Stimulated activated CD8-positive, alpha-beta memory T cell treated with anti-CD3 and anti-CD28 coated beads, Interleukin-7, amount 100 ng/mL, for 24 hours (primary cell): ENCODE measurements at regions not wholly inside any gene's neighbourhood (a gene's known extent, or its start where the extent isn't known, plus 50 kb on each side); places are given as distances from the start of the nearest gene placed in this dataset.
"Not testable (repeated sequence)": the region's sequence is repeated elsewhere in the genome, so short reads cannot be mapped to it uniquely, and the experiment has no call there.

Experiments
- DNase-seq: peaks from one replicate; pipeline ENCODE4 v3.0.0-alpha.2; 2020; ENCODE audit warnings: low read depth

DNA sequence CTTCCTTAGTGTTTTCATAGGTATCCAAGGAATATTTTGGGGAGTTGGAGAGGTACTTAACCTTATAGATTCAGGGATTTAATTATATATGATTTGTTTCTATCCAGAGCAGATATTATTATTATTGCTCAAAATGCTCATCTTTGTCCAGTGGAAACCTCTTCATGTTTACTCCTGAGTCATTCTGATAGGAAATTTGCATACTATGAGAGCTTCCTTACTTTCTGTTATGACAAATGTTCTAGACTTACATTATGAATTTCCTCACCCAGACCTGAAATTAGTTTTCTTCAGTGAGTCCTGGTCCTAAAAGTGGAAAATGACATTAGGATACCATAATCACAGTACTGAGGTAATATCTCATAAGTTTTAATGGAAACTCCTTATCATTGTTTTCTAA, 57.5 kb upstream of the PLPPR5 start:
- DNase-seq = no peak

DNA sequence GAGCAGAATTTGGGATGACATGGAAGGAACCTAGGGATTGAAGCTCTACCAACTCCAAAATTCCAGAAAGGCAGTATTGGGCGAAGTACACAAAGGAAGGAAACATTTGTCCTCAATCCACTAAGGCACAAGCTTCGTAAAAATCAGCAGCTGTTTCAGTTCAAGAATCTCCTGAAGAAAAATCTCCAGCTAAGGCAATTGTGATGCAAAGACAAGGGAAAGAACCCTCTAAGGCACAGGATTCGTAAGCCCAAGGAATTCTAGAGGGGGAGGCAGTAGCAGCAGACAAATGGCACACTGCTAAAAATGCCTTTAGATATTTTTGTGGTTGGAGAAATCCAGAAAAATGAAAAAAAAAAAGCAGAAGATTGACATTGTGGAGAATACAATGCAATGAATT, 64.5 kb upstream of the PLPPR5 start:
- no peak for DNase-seq

DNA sequence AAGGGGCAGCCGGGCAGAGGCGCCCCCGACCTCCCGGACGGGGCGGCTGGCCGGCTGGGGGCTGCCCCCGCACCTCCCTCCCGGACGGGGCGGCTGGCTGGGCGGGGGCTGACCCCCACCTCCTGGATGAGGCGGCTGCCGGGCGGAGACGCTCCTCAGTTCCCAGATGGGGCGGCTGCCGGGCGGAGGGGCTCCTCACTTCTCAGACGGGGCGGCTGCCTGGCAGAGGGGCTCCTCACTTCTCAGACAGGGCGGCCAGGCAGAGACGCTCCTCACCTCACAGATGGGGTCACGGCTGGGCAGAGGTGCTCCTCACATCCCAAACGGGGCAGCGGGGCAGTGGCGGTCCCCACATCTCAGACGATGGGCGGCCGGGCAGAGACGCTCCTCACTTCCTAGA, 73.9 kb upstream of the PLPPR5 start:
- not testable (repeated sequence) for DNase-seq

DNA sequence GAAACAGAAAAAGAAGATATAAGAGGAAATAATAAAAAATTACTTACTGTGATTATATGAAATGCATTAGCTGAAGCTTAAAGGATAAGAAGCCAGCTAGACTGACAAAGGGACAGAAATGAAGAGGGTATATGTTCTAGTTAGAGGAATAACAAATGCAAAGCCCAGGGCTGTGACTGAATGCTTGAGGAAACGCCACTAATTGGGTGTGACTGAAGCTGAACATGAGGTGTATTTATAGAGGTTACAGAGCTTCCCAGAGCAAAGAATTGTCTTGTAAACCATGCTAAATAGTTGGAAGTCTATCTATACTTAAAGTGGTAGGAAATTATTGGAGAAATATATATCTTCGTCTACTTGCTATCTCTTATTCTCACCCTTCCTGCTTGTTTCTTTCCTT, 77.7 kb upstream of the PLPPR5 start:
- DNase-seq = no peak

DNA sequence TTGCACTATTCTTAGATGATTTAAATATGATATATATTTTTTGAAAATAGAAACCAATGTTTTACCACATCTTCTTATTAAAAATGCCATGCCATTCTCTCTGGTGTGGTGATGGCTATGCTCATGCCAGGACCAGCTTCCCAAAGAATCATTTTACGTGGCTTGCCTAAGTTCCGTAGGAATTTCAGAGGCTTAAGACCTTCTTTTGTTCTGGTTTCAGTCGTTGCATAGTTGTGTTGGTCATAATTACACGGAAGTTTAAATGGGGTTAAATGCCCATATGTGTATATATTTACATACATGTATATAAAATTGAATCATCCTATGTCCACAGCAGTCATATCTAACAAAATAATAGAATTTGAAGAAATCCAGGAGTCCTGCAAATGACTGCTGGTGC, 78.7 kb upstream of the PLPPR5 start:
- no peak for DNase-seq

DNA sequence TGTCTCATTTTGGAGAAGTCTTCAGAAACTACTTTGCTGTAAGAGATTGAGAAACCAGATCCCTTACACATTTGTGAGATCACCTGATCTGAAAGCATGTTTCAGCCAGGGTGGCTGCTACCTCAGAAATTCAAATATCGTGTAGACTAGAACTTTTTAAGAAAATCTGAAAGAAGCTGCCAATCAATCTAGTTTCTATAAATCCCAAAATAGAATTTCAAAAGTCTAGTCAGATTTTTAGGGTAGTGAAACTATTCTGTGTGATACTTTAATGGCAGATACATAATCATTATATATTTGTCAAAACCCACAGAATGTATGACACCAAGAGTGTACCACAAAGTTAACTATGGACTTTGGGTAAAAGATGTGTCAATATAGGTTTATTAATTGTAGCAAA, 79.9 kb upstream of the PLPPR5 start:
- no peak for DNase-seq

DNA sequence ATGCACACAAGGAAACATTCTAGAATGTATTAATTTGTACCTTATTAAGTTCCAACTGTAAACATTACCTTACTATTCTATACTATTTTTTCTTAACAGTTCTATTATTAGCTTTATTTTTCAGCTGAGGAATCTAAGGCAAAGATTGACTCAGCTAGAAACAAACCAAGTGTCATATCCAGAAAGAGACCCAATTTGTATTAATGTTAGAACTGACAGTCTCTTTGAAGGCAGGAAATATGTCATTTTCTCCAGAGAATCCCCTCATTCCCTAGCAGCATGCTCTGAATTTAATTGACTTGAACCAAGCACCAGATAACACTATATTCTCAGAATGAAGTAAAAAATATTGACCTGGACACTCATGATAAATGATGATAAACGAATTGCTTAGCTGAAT, 81.4 kb upstream of the PLPPR5 start:
- DNase-seq = no peak

DNA sequence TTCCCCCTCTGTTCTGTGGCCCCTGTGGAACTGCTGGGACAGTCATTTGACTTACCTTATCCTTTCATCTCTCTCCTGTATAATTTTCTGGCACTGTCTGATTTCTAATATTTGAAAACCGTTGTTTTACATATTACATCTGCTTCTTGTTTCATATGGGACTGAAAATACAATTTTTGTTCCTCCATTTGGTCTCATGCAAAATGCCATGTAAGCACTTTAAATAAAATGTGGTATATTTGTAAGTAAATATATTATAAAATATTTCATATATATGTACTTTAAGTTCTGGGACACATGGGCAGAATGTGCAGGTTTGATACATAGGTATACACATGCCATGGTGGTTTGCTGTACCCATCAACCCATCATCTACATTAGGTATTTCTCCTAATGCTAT, 93.9 kb upstream of the PLPPR5 start:
- DNase-seq = no peak

DNA sequence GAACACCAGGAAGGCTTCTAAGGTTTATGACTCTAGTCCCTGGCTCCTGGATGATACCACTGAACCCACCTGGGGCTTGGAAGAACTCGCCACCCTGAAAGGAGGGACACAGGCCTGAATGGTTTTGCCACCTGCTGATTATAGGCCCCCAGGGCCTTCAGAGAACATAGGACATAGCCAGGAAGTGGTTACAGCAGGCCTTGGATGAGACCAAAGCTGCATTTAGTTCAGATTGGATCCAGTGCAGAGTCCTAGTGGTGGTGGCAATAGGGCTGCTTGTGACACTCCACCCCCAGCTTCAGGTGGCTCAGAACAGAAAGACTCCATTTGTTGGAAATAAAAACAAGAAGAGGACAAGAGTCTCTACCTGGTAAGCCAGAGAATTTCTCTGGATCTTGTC, 101.6 kb upstream of the PLPPR5 start:
- DNase-seq = no peak

DNA sequence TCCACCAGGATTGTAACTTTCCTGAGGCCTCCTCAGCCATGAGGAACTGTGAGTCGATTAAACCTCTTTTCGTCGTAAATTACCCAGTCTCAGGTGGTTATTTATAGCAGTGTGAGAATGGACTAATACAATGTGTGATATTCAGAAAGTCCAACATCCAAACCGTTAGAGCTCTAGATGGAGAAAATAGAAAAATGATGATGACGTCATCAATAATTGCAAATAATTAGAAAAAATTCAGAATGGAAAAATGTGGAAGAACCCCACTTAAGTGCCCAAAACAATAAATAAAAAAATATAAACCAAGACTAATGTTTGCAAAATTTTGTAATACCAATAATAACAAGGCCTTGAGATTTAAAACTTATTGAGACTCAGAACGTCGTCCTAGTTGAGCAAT, 103.0 kb upstream of the PLPPR5 start:
- DNase-seq = no peak

DNA sequence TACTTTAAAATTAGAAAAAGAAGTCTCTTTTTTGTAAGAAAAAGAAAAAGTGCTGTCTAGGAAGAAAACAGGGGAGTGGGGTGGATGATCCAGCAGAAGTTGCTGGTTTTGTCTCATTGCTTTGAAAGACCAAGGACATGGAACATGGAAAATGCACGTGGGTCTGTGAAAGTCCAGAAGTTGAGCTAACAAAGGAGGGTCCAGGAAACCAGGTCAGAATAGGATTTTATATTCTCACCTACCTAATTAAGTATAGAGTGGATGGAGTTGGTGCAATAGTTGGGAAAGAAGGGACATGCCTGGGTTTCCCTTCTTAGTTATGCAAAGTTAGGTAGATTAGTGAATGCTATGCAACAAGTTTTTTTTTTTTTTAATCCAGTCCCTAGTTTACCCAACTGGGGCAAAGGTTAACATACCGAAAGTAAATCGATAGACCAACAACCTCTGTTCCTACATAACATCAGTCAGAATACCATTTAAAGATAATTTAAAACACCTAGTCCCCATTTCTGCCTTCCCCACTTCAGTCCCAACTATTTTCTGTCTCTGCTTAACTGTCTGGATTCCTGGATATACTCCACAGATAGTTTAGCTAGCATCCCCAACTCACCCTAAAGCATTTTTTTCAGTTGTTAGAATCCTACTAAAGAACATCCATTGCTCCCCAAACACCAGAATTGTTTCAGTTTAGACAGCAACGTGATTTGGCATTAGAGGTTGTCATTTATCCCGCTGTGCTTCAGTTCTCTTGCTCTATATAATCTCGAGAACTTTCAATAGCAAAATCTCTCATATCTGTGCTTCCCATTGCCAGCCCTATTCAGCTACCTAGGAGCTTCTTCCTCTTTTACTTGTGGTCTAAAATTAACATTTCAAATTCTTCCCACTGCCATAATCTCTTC, 105.7 kb upstream of the PLPPR5 start:
- no peak for DNase-seq

DNA sequence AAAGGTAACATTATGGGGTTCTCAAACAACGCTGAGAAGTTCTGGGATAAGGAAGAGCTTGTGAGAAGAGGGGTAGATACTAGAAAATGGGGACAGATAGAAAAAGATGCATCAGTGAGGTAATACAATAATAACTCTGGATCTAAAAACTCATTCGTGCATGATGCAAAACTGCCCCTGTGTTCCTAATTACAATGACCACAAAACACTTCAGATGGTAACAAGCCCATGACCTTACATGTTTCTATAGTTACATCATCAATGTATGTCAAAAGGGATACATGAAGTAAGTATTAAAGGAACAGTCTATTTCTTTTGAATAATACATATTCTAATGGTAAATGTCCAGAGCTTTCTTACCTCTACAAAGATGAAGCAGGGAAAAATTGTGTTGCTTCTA, 110.6 kb upstream of the PLPPR5 start:
- DNase-seq = no peak

DNA sequence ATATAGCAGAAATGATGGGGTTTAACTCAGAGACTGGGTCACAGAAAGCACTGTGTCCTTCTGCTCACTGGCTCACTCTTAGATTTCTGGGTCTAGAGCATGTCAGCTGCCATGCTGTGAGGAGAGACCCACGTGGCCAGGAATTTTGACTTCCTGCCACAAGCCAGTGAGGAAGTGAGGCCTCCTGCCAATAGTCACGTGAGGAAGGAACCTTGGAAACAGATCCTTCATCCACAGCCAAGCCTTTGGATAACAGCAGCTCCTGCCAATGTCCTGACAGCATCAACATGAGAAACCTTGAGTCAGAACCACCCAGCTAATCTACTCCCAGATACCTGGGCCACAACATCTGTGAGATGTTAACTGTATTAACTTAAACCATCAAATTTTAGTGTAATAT, 114.5 kb upstream of the PLPPR5 start:
- DNase-seq = no peak

DNA sequence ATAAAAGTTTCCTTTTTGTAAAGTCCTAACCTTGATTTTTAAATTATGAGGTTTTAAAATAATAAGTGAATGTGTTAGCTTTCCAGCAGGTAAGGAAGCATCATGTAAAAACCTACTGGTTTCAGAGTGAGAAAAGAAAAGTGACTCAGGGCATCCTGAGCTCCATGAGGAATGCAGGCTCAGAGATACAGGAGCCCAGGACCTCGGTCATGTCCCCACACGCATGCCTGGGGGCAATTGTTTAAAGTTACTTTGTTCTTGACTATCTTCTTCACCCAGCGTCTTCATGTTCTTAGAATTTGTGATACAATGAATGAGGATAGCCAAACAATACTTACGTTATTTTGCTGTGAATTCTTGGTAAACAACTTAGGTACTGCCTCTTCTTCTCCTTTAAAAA, 117.4 kb upstream of the PLPPR5 start:
- no peak for DNase-seq

DNA sequence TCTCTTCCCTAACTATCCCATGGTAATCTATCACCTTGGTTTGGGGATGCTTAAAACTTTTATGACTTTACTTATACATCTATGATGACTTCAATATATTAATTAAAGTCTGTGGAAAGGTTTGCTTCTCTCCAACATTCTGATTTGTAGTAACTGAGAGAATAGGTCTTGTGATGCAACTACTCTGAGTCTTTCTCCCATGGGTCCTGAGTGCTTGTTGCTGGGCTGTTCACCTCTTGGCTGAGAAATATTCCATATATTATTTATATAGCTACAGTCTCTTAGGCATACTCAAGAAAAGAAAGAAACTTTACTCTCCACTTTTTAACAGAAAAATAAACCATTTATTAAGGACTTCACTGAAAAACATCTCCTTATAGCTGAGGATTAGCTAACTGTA, 119.3 kb upstream of the PLPPR5 start:
- no peak for DNase-seq

DNA sequence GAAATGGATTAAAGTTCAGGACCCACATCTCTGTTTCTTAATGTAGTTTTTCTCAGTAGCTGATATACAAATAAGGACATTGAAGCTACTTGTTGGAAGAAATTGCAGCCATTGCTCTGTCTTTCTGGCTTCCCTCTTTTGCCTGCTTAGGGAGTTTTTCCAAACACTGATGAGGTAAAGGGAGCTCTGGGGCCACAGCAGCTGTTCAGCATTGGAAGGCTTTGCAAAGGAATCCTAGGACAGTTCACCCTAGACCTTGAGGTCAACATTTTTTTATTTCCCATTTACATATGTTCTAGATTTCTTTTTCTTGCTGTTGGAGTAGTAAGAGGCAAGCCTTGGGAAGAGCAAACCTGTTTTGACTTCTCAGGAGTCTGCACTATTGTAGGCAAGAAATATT, 126.9 kb upstream of the PLPPR5 start:
- DNase-seq = no peak

DNA sequence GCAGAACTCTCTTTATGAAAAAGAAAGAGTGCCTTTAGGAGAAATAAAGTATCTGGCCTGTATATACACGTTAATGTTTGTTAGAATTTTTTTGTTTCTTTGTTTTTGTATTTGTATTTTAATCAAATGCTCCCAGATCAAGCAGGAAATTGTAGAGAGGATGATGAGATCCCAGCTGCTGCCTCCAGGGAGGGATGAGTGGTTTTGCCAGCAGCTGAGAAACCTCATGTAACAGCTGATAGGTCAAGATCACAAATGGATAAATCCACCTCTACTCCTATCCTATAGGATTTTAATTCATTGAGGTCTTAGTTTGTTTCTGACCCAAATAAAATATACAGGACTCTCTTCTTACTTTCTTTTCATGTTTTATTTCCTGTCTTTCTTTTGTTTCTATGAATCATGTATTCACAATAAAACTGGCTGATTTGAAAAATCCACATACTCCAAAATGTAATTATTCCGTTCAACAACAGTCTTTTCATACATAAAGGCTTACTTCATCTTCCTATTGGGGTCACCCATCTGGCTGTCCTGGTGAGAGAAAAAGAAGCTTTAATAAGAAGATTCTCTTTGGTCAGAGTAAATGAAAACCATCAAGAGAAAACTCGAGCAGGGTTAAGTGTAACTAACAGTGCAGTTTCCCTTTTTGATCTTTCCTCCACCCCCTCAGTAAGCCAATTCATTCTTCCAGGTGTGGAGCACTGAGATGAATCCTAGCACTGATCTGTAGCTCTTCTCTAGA, 129.3 kb upstream of the PLPPR5 start:
- no peak for DNase-seq

DNA sequence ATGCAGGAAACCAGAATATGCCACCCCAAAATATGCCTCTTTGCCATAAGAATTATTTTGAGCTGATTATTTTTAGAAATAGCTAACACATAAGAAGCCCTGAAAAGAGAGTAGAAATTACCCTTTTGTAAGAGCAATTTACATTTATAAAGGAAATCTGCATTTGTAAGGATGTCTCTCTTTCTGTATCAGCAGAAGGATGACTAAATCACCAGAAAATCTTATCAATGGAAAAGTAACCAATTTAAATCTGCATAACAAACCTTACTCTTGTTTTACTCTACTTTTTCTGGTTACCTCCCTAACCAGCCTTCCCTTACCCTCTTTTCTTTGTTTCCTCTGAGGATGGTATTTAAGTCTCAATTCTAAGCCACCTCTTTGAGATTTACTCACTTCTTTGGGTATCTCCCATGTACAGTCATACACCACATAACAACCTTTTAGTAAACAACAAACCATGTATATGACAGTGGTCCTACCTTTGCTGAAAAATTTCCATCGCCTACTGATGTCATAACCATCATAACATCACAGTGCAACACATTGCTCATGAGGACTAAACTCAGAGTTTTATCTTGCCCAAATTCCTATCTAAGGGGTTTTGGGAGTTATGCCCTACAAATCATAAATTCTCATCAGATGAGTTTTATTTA, 126.6 kb upstream of the PLPPR4 start:
- DNase-seq = no peak

DNA sequence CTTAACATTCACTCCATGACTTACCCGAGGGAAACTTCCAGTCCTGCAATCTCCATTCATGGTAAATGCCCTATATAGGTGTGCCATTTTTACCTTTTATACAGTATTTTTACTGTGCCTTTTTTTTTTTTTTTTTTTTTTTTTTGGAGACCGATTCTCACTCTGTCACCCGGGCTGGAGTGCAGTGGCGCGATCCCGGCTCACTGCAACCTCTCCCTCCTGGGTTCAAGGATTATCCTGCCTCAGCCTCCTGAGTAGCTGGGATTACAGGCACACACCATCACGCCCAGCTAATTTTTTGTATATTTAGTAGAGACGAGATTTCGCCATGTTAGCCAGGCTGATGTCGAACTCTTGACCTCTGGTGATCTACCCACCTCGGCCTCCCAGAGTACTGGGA, 124.4 kb upstream of the PLPPR4 start:
- no peak for DNase-seq

DNA sequence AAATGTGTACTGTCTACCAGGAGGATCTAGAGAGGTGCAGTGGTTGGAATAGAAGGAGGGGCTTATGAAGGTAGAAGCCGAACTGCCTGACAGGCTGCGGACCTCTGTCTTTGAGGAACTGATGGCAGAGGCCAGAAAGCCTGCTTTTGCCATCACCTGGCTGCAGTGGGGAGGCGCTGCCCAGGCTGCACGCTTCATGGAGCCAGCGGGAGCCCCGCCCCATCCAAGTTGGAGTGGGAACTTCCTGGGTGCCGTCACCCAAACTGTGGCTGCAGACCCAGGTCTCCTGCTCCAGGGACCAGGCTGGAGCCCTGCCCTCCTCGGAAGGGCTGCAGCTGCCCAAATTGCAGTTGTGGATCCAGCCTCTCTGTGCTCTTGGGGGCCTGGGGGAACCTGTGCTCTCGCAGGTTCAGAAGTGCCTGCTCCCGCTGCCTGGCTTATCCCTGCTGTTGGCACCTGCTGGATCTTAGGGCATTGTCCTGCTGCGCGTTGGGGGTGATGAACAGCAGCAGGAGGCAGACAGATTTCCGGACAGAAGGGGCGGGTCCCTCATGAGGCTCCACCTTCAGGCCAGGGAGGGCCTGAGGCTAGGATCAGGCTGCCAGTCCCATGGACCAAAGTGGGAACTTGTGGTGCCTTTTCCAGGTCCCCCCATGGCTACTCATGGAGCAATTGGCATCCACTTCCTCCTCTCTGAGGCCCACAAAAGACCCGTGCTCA, 118.0 kb upstream of the PLPPR4 start:
- DNase-seq = no peak

DNA sequence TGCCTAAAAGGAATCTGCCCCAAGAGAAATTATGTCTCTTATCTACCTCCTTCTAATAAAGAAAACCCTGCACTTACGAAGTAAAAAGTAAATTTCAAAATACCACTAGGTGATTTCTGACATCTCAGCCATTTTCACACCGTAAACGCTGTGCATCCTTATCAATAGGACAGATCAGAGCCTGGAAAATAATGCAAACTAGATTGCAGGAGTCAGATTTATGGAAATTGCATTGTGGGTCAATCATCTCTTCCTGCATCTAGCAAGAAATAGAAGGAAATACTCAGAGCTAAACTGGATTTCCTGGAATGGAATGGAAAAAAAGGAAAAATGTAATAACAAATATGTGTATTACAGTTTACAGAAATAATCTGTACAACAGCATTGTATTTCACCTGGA, 114.3 kb upstream of the PLPPR4 start:
- DNase-seq = no peak

DNA sequence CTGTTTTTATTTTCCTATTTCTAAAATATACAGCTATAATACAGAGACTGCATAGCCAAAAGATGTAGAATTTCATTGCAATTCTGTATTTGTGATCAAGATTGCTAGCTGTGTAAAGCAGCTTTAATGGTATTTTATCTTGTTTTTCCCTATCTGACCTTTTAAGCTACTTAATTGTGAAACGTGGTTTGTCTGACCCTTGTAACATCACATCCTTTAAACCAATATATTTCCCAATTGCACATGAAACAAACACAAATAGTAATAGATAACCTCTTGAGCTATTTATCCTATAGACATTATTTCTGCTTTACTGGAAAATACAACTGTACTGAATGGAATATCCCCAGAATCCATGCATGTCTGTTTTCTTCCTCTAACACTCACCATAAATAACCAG, 112.2 kb upstream of the PLPPR4 start:
- no peak for DNase-seq
